Activated T-cell treated with anti-CD3 and anti-CD28 coated beads, Interleukin-2, amount 50 U/mL, for 48 hours (primary cell): ENCODE measurements at regions not wholly inside any gene's neighbourhood (a gene's known extent, or its start where the extent isn't known, plus 50 kb on each side); places are given as distances from the start of the nearest gene placed in this dataset.
"Not testable (repeated sequence)": the region's sequence is repeated elsewhere in the genome, so short reads cannot be mapped to it uniquely, and the experiment has no call there.

Source experiments
- DNase-seq, 2 experiments: peaks; one replicate each; pipeline ENCODE4 v3.0.0-alpha.2; 2020

GRCh38 chr5:112534611-112535255, 115.7 kb upstream of the EPB41L4A start:
- no peak for DNase-seq

GRCh38 chr5:112535356-112535755, 116.3 kb upstream of the EPB41L4A start:
- no peak for DNase-seq

GRCh38 chr5:112544558-112544957, 125.5 kb upstream of the EPB41L4A start:
- DNase-seq, result not testable (repeated sequence)

- no peak for DNase-seq
Observed at GRCh38 chr5:112546946-112547592, 128.0 kb upstream of the EPB41L4A start.

GRCh38 chr5:112548246-112548881, 129.3 kb upstream of the EPB41L4A start:
- DNase-seq, result no peak

DNA sequence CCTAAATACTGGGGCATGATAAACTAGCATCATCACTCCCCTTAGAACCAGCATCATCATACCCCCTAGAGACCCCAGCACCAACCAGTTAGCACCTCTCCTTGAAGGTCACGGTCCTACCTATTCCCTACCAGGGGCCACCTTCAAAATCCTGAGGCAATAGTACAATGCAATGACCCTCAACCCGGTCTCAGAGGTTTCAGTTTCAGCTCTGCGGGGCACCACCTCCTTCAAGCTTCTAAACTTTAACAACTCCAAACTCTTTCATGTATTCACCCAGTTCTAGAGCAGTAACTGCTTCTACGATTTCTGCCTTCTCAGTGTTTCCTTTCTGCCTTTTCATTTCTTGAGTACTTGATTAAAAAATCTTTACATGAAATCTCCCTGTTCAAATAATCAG, 130.1 kb upstream of the EPB41L4A start:
- no peak for DNase-seq

- DNase-seq, result no peak
Observed at GRCh38 chr5:112549605-112550166, 130.6 kb upstream of the EPB41L4A start.

DNA sequence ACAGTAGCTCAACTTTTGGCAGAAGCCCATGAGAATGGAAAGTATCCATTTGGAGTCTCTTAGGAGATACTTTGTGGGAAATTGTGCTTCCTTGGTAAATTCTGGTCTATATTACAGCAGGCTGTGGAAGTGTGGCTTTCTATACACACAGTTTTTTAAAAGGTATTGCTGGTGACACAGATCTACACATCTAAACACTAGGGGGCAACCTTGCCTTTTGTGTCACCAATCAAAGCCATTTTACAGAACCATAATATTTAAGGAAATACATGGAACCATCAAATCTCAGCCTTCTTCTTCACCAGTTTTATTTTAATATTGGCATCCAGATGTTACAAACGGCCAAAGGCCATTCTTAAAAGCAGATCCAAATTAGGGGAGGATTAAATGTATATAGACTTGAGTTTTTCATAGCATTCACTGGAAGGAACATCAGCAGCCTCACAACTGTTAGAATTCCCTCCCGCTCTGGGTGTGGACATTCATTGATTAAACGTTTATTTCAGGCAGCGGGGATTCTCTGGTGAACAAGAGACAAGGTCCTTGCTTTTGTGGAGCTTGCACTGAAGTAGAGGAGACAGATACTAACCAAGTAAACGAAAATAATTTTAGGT, 132.4 kb upstream of the EPB41L4A start:
- DNase-seq, result no peak

- no peak for DNase-seq
Observed at GRCh38 chr5:112552216-112552615, 133.1 kb upstream of the EPB41L4A start.

DNA sequence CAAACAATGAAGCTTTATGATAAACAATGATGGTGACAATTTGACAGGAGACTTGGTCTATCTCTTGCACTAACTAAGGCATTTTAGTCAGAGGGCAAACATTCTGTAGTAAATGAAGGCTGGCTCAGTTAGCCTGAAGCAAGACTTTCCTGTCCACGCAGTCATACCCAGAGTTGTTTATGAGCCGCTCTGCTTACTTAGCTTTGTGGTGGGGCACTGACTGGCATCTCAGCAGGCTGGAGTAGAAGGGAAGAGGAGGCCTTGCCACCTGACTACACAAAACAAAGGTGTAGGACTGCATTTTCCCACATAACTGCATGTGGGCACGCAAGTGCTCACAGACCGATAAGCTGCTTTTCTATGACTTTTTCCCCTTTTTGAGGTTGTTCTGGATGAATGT, 133.7 kb upstream of the EPB41L4A start:
- no peak for DNase-seq

DNA sequence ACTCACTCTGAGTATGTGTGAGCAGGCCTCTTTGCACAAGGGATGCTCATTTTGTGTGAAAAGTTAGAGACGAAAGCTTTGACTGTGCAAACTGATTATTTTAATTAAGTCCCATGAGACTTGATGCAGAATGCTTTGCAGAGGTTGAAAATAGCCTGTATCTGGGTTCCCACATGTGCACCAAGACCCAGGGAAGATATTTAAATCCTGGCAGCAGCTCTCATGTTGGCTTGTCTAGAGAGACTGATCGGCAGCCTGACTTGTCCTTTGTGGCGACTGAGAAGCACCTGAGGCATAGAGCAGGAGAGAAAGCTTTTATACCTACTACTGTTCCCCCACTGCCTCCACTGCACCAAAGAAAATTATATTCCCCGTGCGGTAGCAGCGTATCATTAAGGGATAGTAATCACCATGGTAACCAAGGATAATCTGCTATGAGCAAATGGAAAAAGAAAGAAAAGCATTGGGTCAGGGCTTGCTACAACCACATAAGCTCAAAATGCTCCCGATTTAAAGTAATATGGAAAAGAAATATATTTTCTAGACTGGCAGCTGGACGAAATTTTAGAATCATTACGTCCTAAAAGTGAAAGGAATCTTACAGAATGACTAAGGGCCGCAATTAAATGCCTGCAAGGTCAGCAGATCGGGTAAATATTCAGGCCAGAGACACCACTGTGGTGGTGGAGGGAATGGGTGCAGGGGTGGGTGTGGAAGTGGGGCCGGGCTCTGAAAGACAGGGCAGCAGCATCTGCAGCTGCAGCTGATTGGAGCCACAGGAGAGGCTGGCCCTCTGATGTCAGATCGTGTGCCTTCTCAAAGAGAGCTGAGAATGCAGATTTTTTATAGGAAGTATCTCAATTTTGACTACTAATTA, 135.3 kb upstream of the EPB41L4A start:
- DNase-seq, result no peak

- no peak for DNase-seq
Observed at GRCh38 chr5:112555197-112555596, 136.1 kb upstream of the EPB41L4A start.

DNA sequence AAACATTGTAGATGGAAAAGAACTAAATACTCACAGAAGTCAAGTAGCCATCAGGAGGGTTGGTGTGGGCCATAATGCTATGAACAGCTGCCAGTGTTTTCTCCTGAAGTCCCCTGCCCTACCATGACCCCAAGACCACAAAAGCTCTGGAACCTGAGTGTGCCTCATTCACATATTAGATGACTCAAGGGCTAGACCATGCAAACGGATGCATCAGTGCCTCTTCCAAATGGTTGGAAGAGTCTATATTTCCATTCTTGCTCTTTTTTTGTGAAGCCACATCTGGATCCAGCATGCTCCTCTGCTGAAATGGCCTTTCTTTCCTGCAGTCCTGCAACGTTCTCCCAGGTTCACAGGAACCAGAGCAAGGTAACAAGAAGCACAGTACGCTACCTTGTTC, 136.6 kb upstream of the EPB41L4A start:
- no peak for DNase-seq

GRCh38 chr5:112559501-112559900, 140.4 kb upstream of the EPB41L4A start:
- not testable (repeated sequence) for DNase-seq

- DNase-seq, result no peak
Observed at GRCh38 chr5:112560371-112560770, 141.3 kb upstream of the EPB41L4A start.

DNA sequence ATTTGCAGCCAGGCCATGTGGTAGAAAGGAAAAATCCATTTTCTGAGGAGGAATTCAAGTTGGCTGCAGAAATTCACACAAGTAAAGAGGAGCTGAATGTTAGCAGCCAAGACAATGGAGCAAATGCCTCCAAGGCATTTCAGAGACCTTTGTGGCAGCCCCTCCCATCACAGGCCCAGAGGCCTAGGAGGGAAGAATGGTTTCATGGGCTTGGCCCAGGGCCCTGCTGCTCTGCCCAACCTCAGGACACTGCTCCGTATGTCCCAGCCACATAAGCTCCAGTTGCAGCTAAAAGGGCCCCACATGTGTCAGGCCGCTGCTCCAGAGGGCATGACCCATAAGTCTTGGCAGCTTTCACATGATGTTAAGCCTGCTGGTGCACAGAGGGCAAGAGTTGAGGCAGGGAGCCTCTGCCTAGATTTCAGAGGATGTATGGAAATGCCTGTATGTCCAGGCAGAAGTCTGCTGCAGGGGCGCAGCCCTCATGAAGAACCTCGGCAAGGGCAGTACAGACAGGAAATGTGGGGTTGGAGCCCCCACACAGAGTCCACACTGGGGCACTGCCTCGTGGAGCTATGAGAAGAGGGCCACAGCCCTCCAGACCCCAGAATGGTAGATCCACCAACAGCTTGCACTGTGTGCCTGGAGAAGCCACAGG, 144.2 kb upstream of the EPB41L4A start:
- no peak for DNase-seq

DNA sequence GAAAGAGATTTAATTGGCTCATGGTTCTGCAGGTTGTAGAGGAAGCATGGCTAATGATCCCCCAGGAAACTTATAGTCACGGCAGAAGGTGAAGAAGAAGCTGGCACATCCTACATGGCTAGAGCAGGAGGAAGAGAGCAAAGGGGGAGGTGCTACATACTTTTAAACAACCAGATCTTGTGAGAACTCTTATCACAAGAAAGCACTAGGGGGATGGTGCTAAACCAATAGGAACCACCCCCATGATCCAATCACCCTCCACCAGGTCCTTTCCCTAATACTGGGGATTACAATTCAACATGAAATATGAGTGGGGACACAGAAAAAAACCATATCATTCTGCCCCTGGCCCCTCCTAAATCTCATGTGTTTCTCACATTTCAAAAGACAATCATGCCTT, 147.2 kb upstream of the EPB41L4A start:
- DNase-seq, result no peak

- no peak for DNase-seq
Observed at GRCh38 chr5:112569596-112569995, 150.5 kb upstream of the EPB41L4A start.

- DNase-seq, result no peak
Observed at GRCh38 chr5:112570708-112571444, 151.8 kb upstream of the EPB41L4A start.

DNA sequence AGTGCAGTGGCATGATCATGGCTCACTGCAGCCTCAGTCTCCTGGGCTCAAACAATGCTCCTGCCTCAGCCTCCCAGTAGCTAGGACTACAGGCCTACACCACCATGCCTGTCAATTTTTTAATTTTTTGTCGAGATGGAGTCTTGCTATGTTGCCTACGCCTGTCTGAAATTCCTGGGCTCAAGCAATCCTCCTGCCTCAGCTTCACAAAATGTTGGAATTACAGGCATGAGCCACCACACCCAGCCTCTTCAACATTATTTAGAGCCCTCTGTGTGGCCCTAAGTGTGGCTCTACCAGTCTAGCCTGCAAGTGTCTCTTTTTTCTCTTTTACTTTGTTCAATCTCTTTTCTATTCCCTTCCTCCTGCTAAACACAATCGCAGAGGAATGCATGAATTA, 154.4 kb upstream of the EPB41L4A start:
- DNase-seq, result no peak

GRCh38 chr5:112574536-112574935, 155.5 kb upstream of the EPB41L4A start:
- no peak for DNase-seq
